GM12872 (cell line): ENCODE measurements at regions not wholly inside any gene's neighbourhood (a gene's known extent, or its start where the extent isn't known, plus 50 kb on each side); places are given as distances from the start of the nearest gene placed in this dataset.

ENCODE experiments used
- TF ChIP-seq, protein P1 (sequence below): IDR thresholded peaks from 3 replicates; pipeline ENCODE4 v1.5.1; 2011; ENCODE audit warnings: low read depth, mild to moderate bottlenecking, low read length, moderate library complexity; ENCODE audit not compliant: insufficient read depth

DNA sequence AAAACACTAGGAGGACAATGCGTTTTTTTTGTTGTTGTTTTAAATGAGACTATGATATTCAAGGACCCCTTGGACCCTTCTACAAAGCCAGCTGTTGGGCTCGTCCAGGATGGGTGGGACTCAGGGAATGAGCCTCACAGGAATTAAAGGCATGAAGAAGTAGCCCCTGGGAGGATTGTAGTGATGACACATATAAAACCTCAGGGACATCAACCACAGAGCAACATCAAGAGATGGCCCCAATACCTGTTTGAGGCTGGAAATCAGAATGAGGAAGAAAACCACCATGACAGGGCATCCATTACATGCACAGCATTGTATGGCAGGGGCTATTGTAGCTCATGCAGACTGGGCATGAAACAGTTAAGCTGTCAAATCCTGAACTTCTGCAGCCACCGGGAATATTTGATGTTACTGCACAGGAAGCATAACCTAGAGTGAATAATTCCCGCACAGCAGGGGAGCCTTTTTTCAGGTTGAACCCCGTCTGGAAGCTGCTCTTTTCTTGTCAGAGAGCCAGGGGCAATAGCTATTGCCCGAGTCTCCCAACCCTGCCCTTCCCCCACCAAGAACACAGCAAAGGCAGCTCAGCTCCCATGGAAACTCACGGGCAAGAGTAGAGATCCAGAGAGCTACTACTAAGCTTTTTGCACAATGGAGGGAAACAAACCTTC, 140.2 kb upstream of the FGGY start:
- TF ChIP-seq, protein P1, sequence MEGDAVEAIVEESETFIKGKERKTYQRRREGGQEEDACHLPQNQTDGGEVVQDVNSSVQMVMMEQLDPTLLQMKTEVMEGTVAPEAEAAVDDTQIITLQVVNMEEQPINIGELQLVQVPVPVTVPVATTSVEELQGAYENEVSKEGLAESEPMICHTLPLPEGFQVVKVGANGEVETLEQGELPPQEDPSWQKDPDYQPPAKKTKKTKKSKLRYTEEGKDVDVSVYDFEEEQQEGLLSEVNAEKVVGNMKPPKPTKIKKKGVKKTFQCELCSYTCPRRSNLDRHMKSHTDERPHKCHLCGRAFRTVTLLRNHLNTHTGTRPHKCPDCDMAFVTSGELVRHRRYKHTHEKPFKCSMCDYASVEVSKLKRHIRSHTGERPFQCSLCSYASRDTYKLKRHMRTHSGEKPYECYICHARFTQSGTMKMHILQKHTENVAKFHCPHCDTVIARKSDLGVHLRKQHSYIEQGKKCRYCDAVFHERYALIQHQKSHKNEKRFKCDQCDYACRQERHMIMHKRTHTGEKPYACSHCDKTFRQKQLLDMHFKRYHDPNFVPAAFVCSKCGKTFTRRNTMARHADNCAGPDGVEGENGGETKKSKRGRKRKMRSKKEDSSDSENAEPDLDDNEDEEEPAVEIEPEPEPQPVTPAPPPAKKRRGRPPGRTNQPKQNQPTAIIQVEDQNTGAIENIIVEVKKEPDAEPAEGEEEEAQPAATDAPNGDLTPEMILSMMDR: no peak

DNA sequence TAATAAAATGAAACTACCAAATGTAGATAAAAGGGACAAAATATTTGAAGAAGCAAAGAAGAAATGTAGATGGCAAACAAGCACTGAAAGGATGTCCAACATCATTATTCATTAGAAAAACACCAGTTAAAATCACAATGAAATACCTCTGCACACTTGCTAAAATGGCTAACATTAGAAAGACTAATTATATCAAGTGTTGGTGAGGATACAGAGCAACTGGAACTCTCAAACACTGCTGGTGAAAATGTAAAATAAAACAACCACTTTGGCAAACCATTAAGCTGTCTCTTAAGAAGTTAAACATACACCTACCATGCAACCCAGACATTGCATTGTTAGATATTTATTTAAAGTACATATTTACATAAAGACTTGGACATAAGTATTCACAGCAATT, 138.6 kb upstream of the FGGY start:
- TF ChIP-seq, protein P1: no peak

GRCh38 chr1:59159557-59160203, 137.2 kb upstream of the FGGY start:
- TF ChIP-seq, protein P1: no peak

DNA sequence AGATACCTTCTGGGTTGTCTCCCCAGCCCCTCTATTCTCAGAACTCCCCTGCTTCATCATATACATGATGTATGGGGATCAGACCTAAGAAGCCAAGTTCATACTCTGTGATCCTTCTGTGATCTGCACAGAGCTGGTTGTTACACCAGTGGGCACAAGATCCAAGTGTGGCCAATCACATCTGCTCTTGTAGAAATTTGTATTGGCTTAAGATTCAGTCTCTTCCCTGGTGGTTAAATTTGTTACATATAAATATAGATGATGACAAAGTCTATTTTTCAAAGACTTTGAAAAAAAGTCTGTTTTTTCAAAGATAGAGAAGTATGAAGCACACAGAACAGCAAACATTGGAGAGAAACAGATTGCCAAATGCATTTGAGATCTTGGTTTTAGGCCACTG, 135.8 kb upstream of the FGGY start:
- TF ChIP-seq, protein P1: no peak

GRCh38 chr1:59162665-59163064, 134.2 kb upstream of the FGGY start:
- TF ChIP-seq, protein P1: no peak

DNA sequence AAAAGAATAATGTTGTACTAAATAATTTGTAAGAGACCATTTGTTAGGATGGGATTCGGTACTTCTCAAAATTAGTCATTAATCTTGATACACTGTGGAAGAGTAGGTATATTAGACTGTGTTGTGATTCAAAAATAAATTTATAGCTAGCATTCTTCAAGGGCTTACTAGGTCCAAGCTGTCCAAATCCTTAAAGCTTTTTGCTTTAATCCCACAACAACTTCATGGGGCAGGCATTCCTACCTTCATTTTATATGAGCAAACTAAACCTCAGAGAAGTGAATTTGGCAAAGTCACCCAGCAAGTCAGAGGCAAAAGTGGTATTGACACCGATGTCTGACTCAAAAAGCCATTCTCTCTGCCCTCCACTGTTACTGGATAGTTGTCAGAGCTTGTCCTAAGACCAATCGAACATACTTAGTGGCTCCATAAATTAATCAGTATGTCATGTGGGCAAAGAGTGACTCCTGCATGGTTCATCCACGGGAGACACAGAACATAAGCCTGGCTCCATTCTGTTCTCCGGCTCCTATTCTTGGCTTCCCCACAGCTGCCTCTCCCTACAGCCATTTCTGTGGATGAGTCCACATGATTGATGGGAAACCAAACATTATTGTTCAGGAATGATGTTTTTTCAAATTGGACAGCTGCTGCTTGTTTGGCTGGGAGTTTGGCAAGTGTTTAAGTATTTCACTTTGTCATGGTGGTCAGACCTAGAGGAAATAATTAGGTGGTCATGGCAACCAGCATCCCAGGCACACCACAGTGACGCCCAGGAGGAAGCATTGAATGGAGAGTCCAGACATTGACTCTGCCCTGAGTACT, 133.4 kb upstream of the FGGY start:
- TF ChIP-seq, protein P1: no peak

- TF ChIP-seq, protein P1: no peak
Observed at GRCh38 chr1:59164371-59164770, 132.5 kb upstream of the FGGY start.
